WERI-Rb-1 (cell line): ENCODE measurements at regions not wholly inside any gene's neighbourhood (a gene's known extent, or its start where the extent isn't known, plus 50 kb on each side); places are given as distances from the start of the nearest gene placed in this dataset.
A peak's percentile ranks its signal among the peaks of the same experiment; 100 is the strongest.

Experiments used
- DNase-seq: peaks from one replicate; pipeline ENCODE4 v3.0.0-alpha.2; 2020
- H3K27ac ChIP-seq: fragments of 250-450 bp; sonication (Bioruptor Pico); 2 replicates; pipeline ENCODE4 v1.5.1; 2020; ENCODE audit warnings: mild to moderate bottlenecking, moderate library complexity
- H3K27me3 ChIP-seq: fragments of 250-450 bp; sonication (Bioruptor Pico); 2 replicates; pipeline ENCODE4 v1.5.1; 2021; ENCODE audit warnings: mild to moderate bottlenecking, low read depth, moderate library complexity; ENCODE audit not compliant: insufficient read depth, severe bottlenecking
- H3K36me3 ChIP-seq: fragments of 250-450 bp; sonication (Bioruptor Pico); 2 replicates; pipeline ENCODE4 v1.5.1; 2020; ENCODE audit warnings: mild to moderate bottlenecking, moderate library complexity
- H3K4me3 ChIP-seq: 2 replicates; pipeline ENCODE4 v1.5.1; 2011; ENCODE audit warnings: low read depth, mild to moderate bottlenecking, control low read depth, low read length
- H3K9me3 ChIP-seq: fragments of 250-450 bp; sonication (Bioruptor Pico); 2 replicates; pipeline ENCODE4 v1.5.1; 2021; ENCODE audit warnings: mild to moderate bottlenecking, moderate library complexity; ENCODE audit not compliant: severe bottlenecking
- TF ChIP-seq, protein P1 (sequence below): IDR thresholded peaks from 2 replicates; pipeline ENCODE4 v1.5.1; 2011; ENCODE audit warnings: low read depth, mild to moderate bottlenecking, control low read depth, inconsistent platforms, low read length

DNA sequence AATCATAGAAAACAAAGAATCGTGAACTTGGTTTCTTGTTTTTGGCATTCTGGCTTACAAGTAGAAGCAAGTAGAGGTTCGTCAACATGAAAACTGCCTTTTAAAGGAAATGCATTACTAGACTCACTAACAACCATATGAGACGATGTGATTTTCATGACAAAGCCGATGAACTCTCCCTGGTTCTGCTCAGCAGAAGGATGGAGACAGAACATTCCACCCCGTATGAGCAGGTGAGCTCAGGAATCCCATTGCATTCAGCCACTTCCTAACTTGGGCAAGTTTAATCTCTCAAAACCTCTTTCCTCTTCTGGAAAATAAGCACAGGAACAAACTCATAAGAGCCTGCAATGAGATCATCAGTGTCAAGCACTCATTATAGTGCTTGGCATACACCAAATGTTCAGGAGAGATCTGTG is 57.4 kb upstream of the SVIL start:
- Histone ChIP-seq H3K27me3 (no peaks in the 10 kb centered on the region), H3K27ac (no peak overlapping the region), H3K36me3 (no peaks in the 10 kb centered on the region), H3K4me3 (no peak overlapping the region), H3K9me3 (no peaks in the 10 kb centered on the region)
- TF ChIP-seq, protein P1, sequence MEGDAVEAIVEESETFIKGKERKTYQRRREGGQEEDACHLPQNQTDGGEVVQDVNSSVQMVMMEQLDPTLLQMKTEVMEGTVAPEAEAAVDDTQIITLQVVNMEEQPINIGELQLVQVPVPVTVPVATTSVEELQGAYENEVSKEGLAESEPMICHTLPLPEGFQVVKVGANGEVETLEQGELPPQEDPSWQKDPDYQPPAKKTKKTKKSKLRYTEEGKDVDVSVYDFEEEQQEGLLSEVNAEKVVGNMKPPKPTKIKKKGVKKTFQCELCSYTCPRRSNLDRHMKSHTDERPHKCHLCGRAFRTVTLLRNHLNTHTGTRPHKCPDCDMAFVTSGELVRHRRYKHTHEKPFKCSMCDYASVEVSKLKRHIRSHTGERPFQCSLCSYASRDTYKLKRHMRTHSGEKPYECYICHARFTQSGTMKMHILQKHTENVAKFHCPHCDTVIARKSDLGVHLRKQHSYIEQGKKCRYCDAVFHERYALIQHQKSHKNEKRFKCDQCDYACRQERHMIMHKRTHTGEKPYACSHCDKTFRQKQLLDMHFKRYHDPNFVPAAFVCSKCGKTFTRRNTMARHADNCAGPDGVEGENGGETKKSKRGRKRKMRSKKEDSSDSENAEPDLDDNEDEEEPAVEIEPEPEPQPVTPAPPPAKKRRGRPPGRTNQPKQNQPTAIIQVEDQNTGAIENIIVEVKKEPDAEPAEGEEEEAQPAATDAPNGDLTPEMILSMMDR = no peak
- DNase-seq = no peak

DNA sequence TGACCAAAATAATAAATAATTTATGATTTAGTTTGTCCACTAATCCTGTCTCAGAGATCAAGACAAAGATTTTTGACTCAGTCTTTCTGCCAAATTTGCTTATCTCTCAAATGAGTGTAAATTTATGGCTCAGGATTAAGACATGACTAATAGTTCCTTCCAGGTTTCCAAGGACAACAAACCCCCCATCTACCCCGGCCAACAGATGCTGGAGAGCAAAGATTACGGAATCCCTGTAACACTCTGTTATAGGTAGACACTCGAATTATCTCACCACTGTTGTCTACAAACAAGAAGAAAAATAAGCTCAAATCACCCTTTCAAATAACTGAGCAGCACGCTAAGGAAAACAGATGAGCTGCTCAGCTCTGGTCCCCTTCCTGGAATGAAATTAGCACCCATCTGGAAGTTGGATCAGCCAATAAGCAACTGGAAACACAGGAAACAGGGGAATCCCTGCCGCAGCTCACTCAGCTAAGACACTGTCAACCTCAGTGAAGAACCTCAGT is 56.8 kb upstream of the SVIL start:
- peak; percentile 36 for DNase-seq
- TF ChIP-seq, protein P1 = no peak
- Histone ChIP-seq H3K9me3 (no peaks in the 10 kb centered on the region), H3K36me3 (no peaks in the 10 kb centered on the region), H3K27me3 (no peaks in the 10 kb centered on the region), H3K4me3 (peak overlapping the region; percentile 2; the same call in 1 of the 2 replicates), H3K27ac (no peak overlapping the region)

DNA sequence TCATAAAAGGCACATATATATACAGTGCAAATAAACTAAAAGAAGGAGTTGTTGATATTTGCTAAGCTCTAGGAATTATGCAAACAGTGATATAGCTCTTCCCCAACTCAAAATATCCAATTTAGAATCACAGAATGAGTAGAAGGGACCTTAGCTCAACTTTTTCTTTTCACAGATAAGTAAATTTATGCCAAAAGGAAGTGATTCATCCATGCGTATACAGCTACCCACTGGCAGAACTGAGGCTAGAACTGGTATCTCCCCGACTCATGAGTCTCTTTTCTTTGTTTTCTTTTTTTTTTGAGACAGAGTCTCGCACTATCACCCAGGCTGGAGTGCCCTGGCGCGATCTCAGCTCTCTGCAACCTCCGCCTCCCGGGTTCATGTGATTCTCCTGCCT is 54.2 kb upstream of the SVIL start:
- TF ChIP-seq, protein P1 = no peak
- Histone ChIP-seq H3K27me3 (no peaks in the 10 kb centered on the region), H3K9me3 (no peaks in the 10 kb centered on the region), H3K36me3 (no peaks in the 10 kb centered on the region; the same call in 1 of the 2 replicates), H3K4me3 (no peak overlapping the region), H3K27ac (no peak overlapping the region)
- DNase-seq = no peak

DNA sequence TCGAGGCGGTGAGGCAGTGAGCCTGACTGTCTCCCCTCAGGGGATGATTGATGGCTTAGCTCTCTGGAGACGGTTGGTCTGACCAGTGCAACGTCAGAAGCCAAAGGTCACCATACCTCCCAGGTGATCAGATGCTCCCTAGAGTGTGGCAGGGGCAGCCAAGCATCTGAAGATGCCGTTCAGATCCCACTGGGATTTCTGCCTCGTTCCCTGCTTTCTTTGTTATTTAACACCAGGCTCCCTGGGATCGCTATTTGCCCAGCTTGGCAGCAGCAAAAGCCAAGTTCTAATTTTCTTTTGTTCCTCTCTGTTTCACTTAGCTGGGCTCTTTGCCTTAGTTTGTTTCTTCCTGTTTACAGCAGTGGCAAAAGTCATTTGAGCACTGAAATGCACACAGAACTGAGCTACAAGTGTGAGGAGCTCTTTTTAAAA is 53.5 kb upstream of the SVIL start:
- DNase-seq = no peak
- H3K36me3 ChIP-seq = no peaks in the 10 kb centered on the region; the same call in 1 of the 2 replicates
- no peak overlapping the region for H3K4me3 ChIP-seq
- TF ChIP-seq, protein P1 = no peak
- H3K27ac ChIP-seq = no peak overlapping the region
- H3K9me3 ChIP-seq = no peaks in the 10 kb centered on the region
- H3K27me3 ChIP-seq = no peaks in the 10 kb centered on the region

DNA sequence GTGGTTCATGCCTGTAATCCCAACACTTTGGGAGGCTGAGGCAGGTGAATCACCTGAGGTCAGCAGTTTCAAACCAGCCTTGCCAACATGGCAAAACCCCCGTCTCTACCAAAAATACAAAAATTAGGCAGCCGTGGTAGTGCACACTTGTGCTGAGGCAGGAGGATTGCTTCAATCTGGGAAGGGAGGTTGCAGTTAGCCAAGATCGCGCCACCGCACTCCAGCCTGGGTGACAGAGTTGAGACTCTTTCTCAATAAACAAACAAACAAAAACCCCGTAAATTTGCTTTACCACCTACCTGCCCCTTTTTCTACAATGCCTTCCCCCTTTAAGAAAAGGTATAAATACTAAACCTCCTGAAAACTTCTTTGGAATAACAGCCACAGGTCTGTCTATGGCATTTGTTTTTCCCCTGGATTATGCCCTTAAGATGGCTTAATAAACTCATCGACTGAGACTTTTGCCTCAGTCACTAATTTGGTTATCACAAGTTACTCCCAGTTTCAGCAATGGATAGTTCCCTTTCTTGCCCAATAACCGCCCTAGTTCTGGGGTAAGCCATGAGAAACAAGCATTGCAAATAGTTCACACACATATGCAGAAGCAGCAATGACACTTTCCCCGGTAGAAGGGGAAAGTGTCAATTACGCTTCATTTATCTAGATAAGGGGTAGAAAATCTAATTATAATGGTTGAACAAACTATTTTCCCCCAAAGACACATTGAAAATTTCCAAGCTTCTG is 52.8 kb upstream of the SVIL start:
- H3K4me3 ChIP-seq = no peak overlapping the region
- no peak for DNase-seq
- H3K9me3 ChIP-seq = no peaks in the 10 kb centered on the region
- no peaks in the 10 kb centered on the region; the same call in 1 of the 2 replicates for H3K36me3 ChIP-seq
- TF ChIP-seq, protein P1 = no peak
- H3K27me3 ChIP-seq = no peaks in the 10 kb centered on the region
- no peak overlapping the region for H3K27ac ChIP-seq
